ENCODE measurements at regions not wholly inside any gene's neighbourhood (a gene's known extent, or its start where the extent isn't known, plus 50 kb on each side); places are given as distances from the start of the nearest gene placed in this dataset.

GRCh38 chr4:110907801-110908313 is 285.0 kb upstream of the PITX2 start:
- DNase-seq (ENCODE audit: low read depth in 2 of 2) = no peak
- H3K4me3 ChIP-seq (replicated peaks in 1 of 2; ENCODE audit: low read depth in 2 of 2, low read length in 2 of 2) = no peak overlapping the region
- TF ChIP-seq, protein P1, sequence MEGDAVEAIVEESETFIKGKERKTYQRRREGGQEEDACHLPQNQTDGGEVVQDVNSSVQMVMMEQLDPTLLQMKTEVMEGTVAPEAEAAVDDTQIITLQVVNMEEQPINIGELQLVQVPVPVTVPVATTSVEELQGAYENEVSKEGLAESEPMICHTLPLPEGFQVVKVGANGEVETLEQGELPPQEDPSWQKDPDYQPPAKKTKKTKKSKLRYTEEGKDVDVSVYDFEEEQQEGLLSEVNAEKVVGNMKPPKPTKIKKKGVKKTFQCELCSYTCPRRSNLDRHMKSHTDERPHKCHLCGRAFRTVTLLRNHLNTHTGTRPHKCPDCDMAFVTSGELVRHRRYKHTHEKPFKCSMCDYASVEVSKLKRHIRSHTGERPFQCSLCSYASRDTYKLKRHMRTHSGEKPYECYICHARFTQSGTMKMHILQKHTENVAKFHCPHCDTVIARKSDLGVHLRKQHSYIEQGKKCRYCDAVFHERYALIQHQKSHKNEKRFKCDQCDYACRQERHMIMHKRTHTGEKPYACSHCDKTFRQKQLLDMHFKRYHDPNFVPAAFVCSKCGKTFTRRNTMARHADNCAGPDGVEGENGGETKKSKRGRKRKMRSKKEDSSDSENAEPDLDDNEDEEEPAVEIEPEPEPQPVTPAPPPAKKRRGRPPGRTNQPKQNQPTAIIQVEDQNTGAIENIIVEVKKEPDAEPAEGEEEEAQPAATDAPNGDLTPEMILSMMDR (IDR thresholded peaks at IDR 0.05; ENCODE audit: low read depth, low read length) = no peak

- DNase-seq (ENCODE audit: low read depth in 2 of 2) = no peak
- TF ChIP-seq, protein P1 (IDR thresholded peaks at IDR 0.05; ENCODE audit: low read depth, low read length) = no peak
Measured at GRCh38 chr4:110914791-110915190, 291.9 kb upstream of the PITX2 start.

GRCh38 chr4:110915301-110915700 is 292.4 kb upstream of the PITX2 start:
- no peak overlapping the region for H3K4me3 ChIP-seq (replicated peaks in 1 of 2; ENCODE audit: low read depth in 2 of 2, low read length in 2 of 2)
- TF ChIP-seq, protein P1 (IDR thresholded peaks at IDR 0.05; ENCODE audit: low read depth, low read length) = no peak
- DNase-seq (ENCODE audit: low read depth in 2 of 2) = no peak

More at GRCh38 chr4:110914791-110915190, 291.9 kb upstream of the PITX2 start:
- H3K4me3 ChIP-seq (replicated peaks in 1 of 2; ENCODE audit: low read depth in 2 of 2, low read length in 2 of 2) = no peak overlapping the region

GRCh38 chr4:110916505-110916904 is 293.6 kb upstream of the PITX2 start:
- H3K4me3 ChIP-seq (replicated peaks in 1 of 2; ENCODE audit: low read depth in 2 of 2, low read length in 2 of 2) = no peak overlapping the region
- TF ChIP-seq, protein P1 (IDR thresholded peaks at IDR 0.05; ENCODE audit: low read depth, low read length) = no peak
- DNase-seq (ENCODE audit: low read depth in 2 of 2) = no peak

DNA sequence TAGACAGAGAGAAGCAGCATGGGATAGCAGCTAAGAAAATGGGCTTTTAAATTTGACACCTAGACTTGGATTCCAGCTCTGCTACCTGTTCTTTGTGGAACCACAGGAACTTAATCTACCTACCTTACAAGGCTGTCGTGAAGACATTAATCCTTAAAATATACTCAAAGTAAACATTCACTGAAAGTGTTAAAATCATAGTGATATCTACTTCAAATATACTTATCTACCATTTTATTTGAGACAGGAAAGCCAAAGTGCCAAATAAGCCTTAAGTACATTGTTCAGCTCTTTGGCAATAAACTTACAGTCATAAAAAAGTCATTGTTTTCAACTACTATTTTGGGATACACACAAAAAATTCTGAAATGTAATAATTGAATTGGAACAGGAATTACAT is 295.0 kb upstream of the PITX2 start:
- H3K4me3 ChIP-seq (replicated peaks in 1 of 2; ENCODE audit: low read depth in 2 of 2, low read length in 2 of 2) = no peak overlapping the region
- TF ChIP-seq, protein P1 (IDR thresholded peaks at IDR 0.05; ENCODE audit: low read depth, low read length) = no peak

GRCh38 chr4:110920990-110921389 is 298.1 kb upstream of the PITX2 start:
- TF ChIP-seq, protein P1 (IDR thresholded peaks at IDR 0.05; ENCODE audit: low read depth, low read length) = no peak
- H3K4me3 ChIP-seq (replicated peaks in 1 of 2; ENCODE audit: low read depth in 2 of 2, low read length in 2 of 2) = no peak overlapping the region
- no peak for DNase-seq (ENCODE audit: low read depth in 2 of 2)

More for the DNA sequence above, 295.0 kb upstream of the PITX2 start:
- DNase-seq (ENCODE audit: low read depth in 2 of 2) = no peak

DNA sequence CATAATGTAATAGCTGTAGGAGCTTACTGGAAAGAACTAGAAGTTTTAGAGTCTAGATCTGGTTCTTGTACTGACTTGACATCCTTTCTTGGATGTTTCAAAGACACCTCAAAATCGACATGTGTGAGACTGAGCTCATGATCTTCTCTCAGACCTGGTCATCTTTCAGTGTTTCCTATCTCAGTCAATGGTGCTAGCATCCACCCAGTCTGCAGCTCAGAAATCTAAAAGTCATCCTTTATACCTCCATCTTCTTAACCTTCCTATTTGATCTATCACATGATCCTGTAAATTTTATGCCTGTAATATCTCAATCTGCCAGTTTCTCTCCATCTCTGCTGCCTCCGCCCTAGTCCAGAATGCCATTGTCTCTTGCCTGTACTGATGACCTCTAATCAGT is 301.9 kb upstream of the PITX2 start:
- TF ChIP-seq, protein P1 (IDR thresholded peaks at IDR 0.05; ENCODE audit: low read depth, low read length) = no peak
- no peak for DNase-seq (ENCODE audit: low read depth in 2 of 2)
- no peak overlapping the region for H3K4me3 ChIP-seq (replicated peaks in 1 of 2; ENCODE audit: low read depth in 2 of 2, low read length in 2 of 2)
